GM23338 (cell line): ENCODE measurements at regions not wholly inside any gene's neighbourhood (a gene's known extent, or its start where the extent isn't known, plus 50 kb on each side); places are given as distances from the start of the nearest gene placed in this dataset.

Experiments
- ATAC-seq: fragments of 200-7000 bp; cut with Tn5 transposase; 3 replicates; pipeline ENCODE4 v1.9.1; 2020
- DNase-seq: peaks from one replicate; pipeline ENCODE4 v3.0.0-alpha.2; 2015; ENCODE audit warnings: low spot score
- H2AFZ ChIP-seq: fragments of 200-600 bp; sonication (generic); 2 replicates; pipeline ENCODE4 v1.8.0; 2016; ENCODE audit warnings: antibody characterized with exemption, mild to moderate bottlenecking, moderate library complexity
- H3F3A ChIP-seq: fragments of 200-600 bp; sonication (generic); replicated peaks from 2 replicates; pipeline ENCODE4 v1.8.0; 2017; ENCODE audit warnings: antibody characterized with exemption, mixed run types, low read depth
- H3K27ac ChIP-seq: fragments of 200-600 bp; sonication (generic); 2 replicates; pipeline ENCODE4 v1.6.1; 2016; ENCODE audit warnings: low read depth
- H3K27me3 ChIP-seq: fragments of 200-600 bp; sonication (generic); 2 replicates; pipeline ENCODE4 v1.8.0; 2016; ENCODE audit warnings: mild to moderate bottlenecking, mixed run types, moderate library complexity; ENCODE audit not compliant: insufficient read depth
- H3K36me3 ChIP-seq: fragments of 200-600 bp; sonication (generic); 2 replicates; pipeline ENCODE4 v1.8.0; 2016; ENCODE audit warnings: mild to moderate bottlenecking; ENCODE audit not compliant: insufficient read depth
- H3K4me1 ChIP-seq: fragments of 200-600 bp; sonication (generic); 2 replicates; pipeline ENCODE4 v1.8.0; 2016; ENCODE audit warnings: mild to moderate bottlenecking, moderate library complexity; ENCODE audit not compliant: insufficient read depth
- H3K4me2 ChIP-seq: fragments of 200-600 bp; sonication (generic); 2 replicates; pipeline ENCODE4 v1.7.1; 2017; ENCODE audit warnings: mixed run types
- H3K4me3 ChIP-seq: fragments of 200-600 bp; sonication (generic); 2 replicates; pipeline ENCODE4 v1.6.1; 2016; ENCODE audit warnings: mixed run types
- H3K79me2 ChIP-seq: fragments of 200-600 bp; sonication (generic); replicated peaks from 2 replicates; pipeline ENCODE4 v1.8.0; 2017; ENCODE audit warnings: mild to moderate bottlenecking; ENCODE audit not compliant: insufficient read depth
- H3K9me2 ChIP-seq: fragments of 200-600 bp; sonication (generic); 2 replicates; pipeline ENCODE4 v1.8.0; 2017; ENCODE audit not compliant: insufficient read depth
- H4K20me1 ChIP-seq: fragments of 200-600 bp; sonication (generic); replicated peaks from 2 replicates; pipeline ENCODE4 v1.8.0; 2017; ENCODE audit warnings: mild to moderate bottlenecking; ENCODE audit not compliant: insufficient read depth
- H3K27ac Mint-ChIP-seq: 2 replicates; pipeline ENCODE4 v1.8.0; 2020; ENCODE audit warnings: inconsistent platforms, mild to moderate bottlenecking, moderate library complexity, mixed read lengths
- H3K27me3 Mint-ChIP-seq: 3 replicates; pipeline ENCODE4 v1.8.0; 2022; ENCODE audit warnings: low read depth, mild to moderate bottlenecking, moderate library complexity, mixed read lengths, inconsistent platforms; ENCODE audit not compliant: insufficient read depth, poor library complexity
- H3K36me3 Mint-ChIP-seq: 3 replicates; pipeline ENCODE4 v1.8.0; 2021; ENCODE audit warnings: low read depth, mild to moderate bottlenecking, inconsistent platforms, moderate library complexity, mixed read lengths
- H3K4me1 Mint-ChIP-seq: 3 replicates; pipeline ENCODE4 v1.8.0; 2020; ENCODE audit warnings: mild to moderate bottlenecking, inconsistent platforms, mixed read lengths
- H3K4me3 Mint-ChIP-seq: 3 replicates; pipeline ENCODE4 v1.8.0; 2021; ENCODE audit warnings: moderate library complexity, mild to moderate bottlenecking, inconsistent platforms, mixed read lengths
- H3K9me3 Mint-ChIP-seq: 3 replicates; pipeline ENCODE4 v1.8.0; 2020; ENCODE audit warnings: moderate library complexity, mild to moderate bottlenecking, inconsistent platforms, mixed read lengths
- STAT1 ChIP-seq: IDR thresholded peaks from one replicate; pipeline ENCODE4 v1.6.1; 2016; ENCODE audit warnings: antibody characterized with exemption; ENCODE audit not compliant: unreplicated experiment
- ZNF114 ChIP-seq: fragments of 250-450 bp; sonication (Bioruptor Pico); IDR thresholded peaks from 2 replicates; pipeline ENCODE4 v1.5.0; 2020; ENCODE audit warnings: mild to moderate bottlenecking, moderate library complexity
- ZNF331 ChIP-seq: fragments of 250-450 bp; sonication (Bioruptor Pico); IDR thresholded peaks from 2 replicates; pipeline ENCODE4 v1.5.0; 2020; ENCODE audit warnings: low read depth, mild to moderate bottlenecking, moderate library complexity
- TF ChIP-seq, protein P1 (sequence below): IDR thresholded peaks from 2 replicates; pipeline ENCODE4 v1.6.1; 2016; ENCODE audit warnings: antibody characterized with exemption
- TF ChIP-seq, protein P2 (sequence below): fragments of 250-450 bp; sonication (Bioruptor Pico); IDR thresholded peaks from 2 replicates; pipeline ENCODE4 v1.5.0; 2020; ENCODE audit warnings: mild to moderate bottlenecking, moderate library complexity

- peaks cover 9% of the 10 kb centered on the region; the same call in 1 of the 2 replicates for H3K4me1 ChIP-seq
- peak overlapping the region; percentile 56; the same call in 1 of the 2 replicates for H3K27ac Mint-ChIP-seq
- no peak overlapping the region for H3K4me3 Mint-ChIP-seq
Measured at GRCh38 chr6:133088931-133089695, 152.0 kb upstream of the EYA4 start.

More at GRCh38 chr6:133088931-133089695, 152.0 kb upstream of the EYA4 start:
- no peak overlapping the region for H2AFZ ChIP-seq
- no peak for TF ChIP-seq ZNF114 (CRISPR knock-in tag)
- TF ChIP-seq ZNF331 (CRISPR knock-in tag) = no peak
- TF ChIP-seq STAT1 = no peak
- TF ChIP-seq, protein P1, sequence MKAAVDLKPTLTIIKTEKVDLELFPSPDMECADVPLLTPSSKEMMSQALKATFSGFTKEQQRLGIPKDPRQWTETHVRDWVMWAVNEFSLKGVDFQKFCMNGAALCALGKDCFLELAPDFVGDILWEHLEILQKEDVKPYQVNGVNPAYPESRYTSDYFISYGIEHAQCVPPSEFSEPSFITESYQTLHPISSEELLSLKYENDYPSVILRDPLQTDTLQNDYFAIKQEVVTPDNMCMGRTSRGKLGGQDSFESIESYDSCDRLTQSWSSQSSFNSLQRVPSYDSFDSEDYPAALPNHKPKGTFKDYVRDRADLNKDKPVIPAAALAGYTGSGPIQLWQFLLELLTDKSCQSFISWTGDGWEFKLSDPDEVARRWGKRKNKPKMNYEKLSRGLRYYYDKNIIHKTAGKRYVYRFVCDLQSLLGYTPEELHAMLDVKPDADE = no peak
- TF ChIP-seq, protein P2, sequence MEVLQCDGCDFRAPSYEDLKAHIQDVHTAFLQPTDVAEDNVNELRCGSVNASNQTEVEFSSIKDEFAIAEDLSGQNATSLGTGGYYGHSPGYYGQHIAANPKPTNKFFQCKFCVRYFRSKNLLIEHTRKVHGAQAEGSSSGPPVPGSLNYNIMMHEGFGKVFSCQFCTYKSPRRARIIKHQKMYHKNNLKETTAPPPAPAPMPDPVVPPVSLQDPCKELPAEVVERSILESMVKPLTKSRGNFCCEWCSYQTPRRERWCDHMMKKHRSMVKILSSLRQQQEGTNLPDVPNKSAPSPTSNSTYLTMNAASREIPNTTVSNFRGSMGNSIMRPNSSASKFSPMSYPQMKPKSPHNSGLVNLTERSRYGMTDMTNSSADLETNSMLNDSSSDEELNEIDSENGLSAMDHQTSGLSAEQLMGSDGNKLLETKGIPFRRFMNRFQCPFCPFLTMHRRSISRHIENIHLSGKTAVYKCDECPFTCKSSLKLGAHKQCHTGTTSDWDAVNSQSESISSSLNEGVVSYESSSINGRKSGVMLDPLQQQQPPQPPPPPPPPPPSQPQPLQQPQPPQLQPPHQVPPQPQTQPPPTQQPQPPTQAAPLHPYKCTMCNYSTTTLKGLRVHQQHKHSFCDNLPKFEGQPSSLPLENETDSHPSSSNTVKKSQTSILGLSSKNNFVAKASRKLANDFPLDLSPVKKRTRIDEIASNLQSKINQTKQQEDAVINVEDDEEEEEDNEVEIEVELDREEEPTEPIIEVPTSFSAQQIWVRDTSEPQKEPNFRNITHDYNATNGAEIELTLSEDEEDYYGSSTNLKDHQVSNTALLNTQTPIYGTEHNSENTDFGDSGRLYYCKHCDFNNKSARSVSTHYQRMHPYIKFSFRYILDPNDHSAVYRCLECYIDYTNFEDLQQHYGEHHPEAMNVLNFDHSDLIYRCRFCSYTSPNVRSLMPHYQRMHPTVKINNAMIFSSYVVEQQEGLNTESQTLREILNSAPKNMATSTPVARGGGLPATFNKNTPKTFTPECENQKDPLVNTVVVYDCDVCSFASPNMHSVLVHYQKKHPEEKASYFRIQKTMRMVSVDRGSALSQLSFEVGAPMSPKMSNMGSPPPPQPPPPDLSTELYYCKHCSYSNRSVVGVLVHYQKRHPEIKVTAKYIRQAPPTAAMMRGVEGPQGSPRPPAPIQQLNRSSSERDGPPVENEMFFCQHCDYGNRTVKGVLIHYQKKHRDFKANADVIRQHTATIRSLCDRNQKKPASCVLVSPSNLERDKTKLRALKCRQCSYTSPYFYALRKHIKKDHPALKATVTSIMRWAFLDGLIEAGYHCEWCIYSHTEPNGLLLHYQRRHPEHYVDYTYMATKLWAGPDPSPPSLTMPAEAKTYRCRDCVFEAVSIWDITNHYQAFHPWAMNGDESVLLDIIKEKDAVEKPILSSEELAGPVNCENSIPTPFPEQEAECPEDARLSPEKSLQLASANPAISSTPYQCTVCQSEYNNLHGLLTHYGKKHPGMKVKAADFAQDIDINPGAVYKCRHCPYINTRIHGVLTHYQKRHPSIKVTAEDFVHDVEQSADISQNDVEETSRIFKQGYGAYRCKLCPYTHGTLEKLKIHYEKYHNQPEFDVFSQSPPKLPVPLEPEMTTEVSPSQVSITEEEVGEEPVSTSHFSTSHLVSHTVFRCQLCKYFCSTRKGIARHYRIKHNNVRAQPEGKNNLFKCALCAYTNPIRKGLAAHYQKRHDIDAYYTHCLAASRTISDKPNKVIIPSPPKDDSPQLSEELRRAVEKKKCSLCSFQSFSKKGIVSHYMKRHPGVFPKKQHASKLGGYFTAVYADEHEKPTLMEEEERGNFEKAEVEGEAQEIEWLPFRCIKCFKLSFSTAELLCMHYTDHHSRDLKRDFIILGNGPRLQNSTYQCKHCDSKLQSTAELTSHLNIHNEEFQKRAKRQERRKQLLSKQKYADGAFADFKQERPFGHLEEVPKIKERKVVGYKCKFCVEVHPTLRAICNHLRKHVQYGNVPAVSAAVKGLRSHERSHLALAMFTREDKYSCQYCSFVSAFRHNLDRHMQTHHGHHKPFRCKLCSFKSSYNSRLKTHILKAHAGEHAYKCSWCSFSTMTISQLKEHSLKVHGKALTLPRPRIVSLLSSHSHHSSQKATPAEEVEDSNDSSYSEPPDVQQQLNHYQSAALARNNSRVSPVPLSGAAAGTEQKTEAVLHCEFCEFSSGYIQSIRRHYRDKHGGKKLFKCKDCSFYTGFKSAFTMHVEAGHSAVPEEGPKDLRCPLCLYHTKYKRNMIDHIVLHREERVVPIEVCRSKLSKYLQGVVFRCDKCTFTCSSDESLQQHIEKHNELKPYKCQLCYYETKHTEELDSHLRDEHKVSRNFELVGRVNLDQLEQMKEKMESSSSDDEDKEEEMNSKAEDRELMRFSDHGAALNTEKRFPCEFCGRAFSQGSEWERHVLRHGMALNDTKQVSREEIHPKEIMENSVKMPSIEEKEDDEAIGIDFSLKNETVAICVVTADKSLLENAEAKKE (CRISPR knock-in tag) = no peak
- peaks cover 6% of the 10 kb centered on the region; the same call in 1 of the 2 replicates for H3K9me2 ChIP-seq
- H3K4me2 ChIP-seq = no peak overlapping the region
- H3K36me3 ChIP-seq = no peaks in the 10 kb centered on the region
- peaks cover 2% of the 10 kb centered on the region for H3K27me3 Mint-ChIP-seq
- ATAC-seq = no peak
- no peak overlapping the region for H3K27ac ChIP-seq
- H4K20me1 ChIP-seq = no peaks in the 10 kb centered on the region
- DNase-seq = no peak
- no peaks in the 10 kb centered on the region for H3K27me3 ChIP-seq
- H3K4me3 ChIP-seq = no peak overlapping the region
- H3F3A ChIP-seq = no peaks in the 10 kb centered on the region
- no peaks in the 10 kb centered on the region for H3K36me3 Mint-ChIP-seq
- H3K4me1 Mint-ChIP-seq = peaks cover 16% of the 10 kb centered on the region
- H3K9me3 Mint-ChIP-seq = no peaks in the 10 kb centered on the region; the same call in 2 of the 3 replicates
- H3K79me2 ChIP-seq = no peaks in the 10 kb centered on the region
